GM12892 (cell line): ENCODE measurements at regions not wholly inside any gene's neighbourhood (a gene's known extent, or its start where the extent isn't known, plus 50 kb on each side); places are given as distances from the start of the nearest gene placed in this dataset.

Source experiments
- POLR2A ChIP-seq: IDR thresholded peaks from 2 replicates; pipeline ENCODE4 v1.6.1; 2011; ENCODE audit warnings: low read depth, low read length, control low read depth
- TAF1 ChIP-seq: IDR thresholded peaks from 2 replicates; pipeline ENCODE4 v1.6.1; 2011; ENCODE audit warnings: low read depth, mild to moderate bottlenecking, control low read depth, low read length, borderline replicate concordance

- TF ChIP-seq POLR2A = no peak
- TF ChIP-seq TAF1 = no peak
Measured at GRCh38 chr2:41399437-41400087, 648.3 kb upstream of the PKDCC start.
